ENCODE measurements at regions not wholly inside any gene's neighbourhood (a gene's known extent, or its start where the extent isn't known, plus 50 kb on each side); places are given as distances from the start of the nearest gene placed in this dataset.

GRCh38 chr11:122310766-122311165, 194.8 kb upstream of the BLID start:
- intact Hi-C loops (cut with micrococcal nuclease) = no loop called here
- no peaks in the 10 kb centered on the region for H3K9me3 Mint-ChIP-seq
- H3K27me3 Mint-ChIP-seq = no peaks in the 10 kb centered on the region
- H3K4me1 Mint-ChIP-seq = no peaks in the 10 kb centered on the region
- no peak for DNase-seq
- no peak overlapping the region for H3K4me3 Mint-ChIP-seq
- H3K36me3 Mint-ChIP-seq (ENCODE audit: low read depth) = no peaks in the 10 kb centered on the region
- H3K27ac Mint-ChIP-seq = no peak overlapping the region

GRCh38 chr11:122309262-122309925, 193.4 kb upstream of the BLID start:
- DNase-seq = no peak
- intact Hi-C loops (cut with micrococcal nuclease) = no loop called here
- no peaks in the 10 kb centered on the region for H3K9me3 Mint-ChIP-seq
- no peak overlapping the region for H3K4me3 Mint-ChIP-seq
- no peaks in the 10 kb centered on the region for H3K27me3 Mint-ChIP-seq
- no peaks in the 10 kb centered on the region for H3K4me1 Mint-ChIP-seq
- H3K27ac Mint-ChIP-seq = no peak overlapping the region
- H3K36me3 Mint-ChIP-seq (ENCODE audit: low read depth) = no peaks in the 10 kb centered on the region

GRCh38 chr11:122308226-122308625, 192.2 kb upstream of the BLID start:
- no peak for DNase-seq
- intact Hi-C loops (cut with micrococcal nuclease) = no loop called here
- no peaks in the 10 kb centered on the region for H3K4me1 Mint-ChIP-seq
- H3K27me3 Mint-ChIP-seq = no peaks in the 10 kb centered on the region
- H3K27ac Mint-ChIP-seq = no peak overlapping the region
- no peaks in the 10 kb centered on the region for H3K9me3 Mint-ChIP-seq
- H3K36me3 Mint-ChIP-seq (ENCODE audit: low read depth) = no peaks in the 10 kb centered on the region
- no peak overlapping the region for H3K4me3 Mint-ChIP-seq

GRCh38 chr11:122307476-122308035, 191.5 kb upstream of the BLID start:
- H3K4me1 Mint-ChIP-seq = no peaks in the 10 kb centered on the region
- H3K27me3 Mint-ChIP-seq = no peaks in the 10 kb centered on the region
- DNase-seq = no peak
- H3K4me3 Mint-ChIP-seq = no peak overlapping the region
- intact Hi-C loops (cut with micrococcal nuclease) = no loop called here
- no peak overlapping the region for H3K27ac Mint-ChIP-seq
- no peaks in the 10 kb centered on the region for H3K9me3 Mint-ChIP-seq
- no peaks in the 10 kb centered on the region for H3K36me3 Mint-ChIP-seq (ENCODE audit: low read depth)

GRCh38 chr11:122306831-122307391, 190.9 kb upstream of the BLID start:
- no peak overlapping the region for H3K4me3 Mint-ChIP-seq
- H3K27me3 Mint-ChIP-seq = no peaks in the 10 kb centered on the region
- H3K4me1 Mint-ChIP-seq = no peaks in the 10 kb centered on the region
- DNase-seq = no peak
- no peaks in the 10 kb centered on the region for H3K36me3 Mint-ChIP-seq (ENCODE audit: low read depth)
- no peak overlapping the region for H3K27ac Mint-ChIP-seq
- no peaks in the 10 kb centered on the region for H3K9me3 Mint-ChIP-seq
- intact Hi-C loops (cut with micrococcal nuclease) = no loop called here

GRCh38 chr11:122305426-122306320, 189.7 kb upstream of the BLID start:
- no peak for DNase-seq
- intact Hi-C loops (cut with micrococcal nuclease) = no loop called here
- Mint-ChIP-seq H3K36me3 (ENCODE audit: low read depth) (no peaks in the 10 kb centered on the region), H3K9me3 (no peaks in the 10 kb centered on the region), H3K27me3 (no peaks in the 10 kb centered on the region), H3K4me3 (no peak overlapping the region), H3K27ac (no peak overlapping the region), H3K4me1 (no peaks in the 10 kb centered on the region)

- H3K36me3 Mint-ChIP-seq (ENCODE audit: low read depth) = no peaks in the 10 kb centered on the region
- peaks cover 3% of the 10 kb centered on the region for H3K9me3 Mint-ChIP-seq
- no peaks in the 10 kb centered on the region for H3K27me3 Mint-ChIP-seq
- DNase-seq = no peak
- intact Hi-C loops (cut with micrococcal nuclease) = no loop called here
- no peak overlapping the region for H3K4me3 Mint-ChIP-seq
- H3K27ac Mint-ChIP-seq = no peak overlapping the region
- H3K4me1 Mint-ChIP-seq = no peaks in the 10 kb centered on the region
These were observed 189.0 kb upstream of the BLID start for GRCh38 chr11:122304973-122305372.

- Mint-ChIP-seq H3K4me1 (no peaks in the 10 kb centered on the region), H3K4me3 (no peak overlapping the region), H3K36me3 (ENCODE audit: low read depth) (no peaks in the 10 kb centered on the region), H3K27ac (no peak overlapping the region), H3K9me3 (peaks cover 5% of the 10 kb centered on the region), H3K27me3 (no peaks in the 10 kb centered on the region)
- intact Hi-C loops (cut with micrococcal nuclease) = no loop called here
- DNase-seq = no peak
These were observed 188.3 kb upstream of the BLID start for GRCh38 chr11:122304306-122304705.

GRCh38 chr11:122294041-122294440, 178.0 kb upstream of the BLID start:
- Mint-ChIP-seq H3K9me3 (peaks cover 3% of the 10 kb centered on the region), H3K4me3 (no peak overlapping the region), H3K36me3 (ENCODE audit: low read depth) (no peaks in the 10 kb centered on the region), H3K4me1 (no peaks in the 10 kb centered on the region), H3K27me3 (no peaks in the 10 kb centered on the region), H3K27ac (no peak overlapping the region)
- intact Hi-C loops (cut with micrococcal nuclease) = no loop called here
- no peak for DNase-seq

GRCh38 chr11:122293296-122294023, 177.4 kb upstream of the BLID start:
- H3K36me3 Mint-ChIP-seq (ENCODE audit: low read depth) = no peaks in the 10 kb centered on the region
- no peaks in the 10 kb centered on the region for H3K4me1 Mint-ChIP-seq
- no peak overlapping the region for H3K27ac Mint-ChIP-seq
- no peak overlapping the region for H3K4me3 Mint-ChIP-seq
- H3K9me3 Mint-ChIP-seq = peaks cover 3% of the 10 kb centered on the region
- intact Hi-C loops (cut with micrococcal nuclease) = no loop called here
- no peaks in the 10 kb centered on the region for H3K27me3 Mint-ChIP-seq
- no peak for DNase-seq

GRCh38 chr11:122287401-122287800, 171.4 kb upstream of the BLID start:
- Mint-ChIP-seq H3K36me3 (ENCODE audit: low read depth) (no peaks in the 10 kb centered on the region), H3K27ac (no peak overlapping the region), H3K4me3 (no peak overlapping the region), H3K27me3 (no peaks in the 10 kb centered on the region), H3K9me3 (no peaks in the 10 kb centered on the region), H3K4me1 (no peaks in the 10 kb centered on the region)
- intact Hi-C loops (cut with micrococcal nuclease) = no loop called here
- DNase-seq = no peak

- Mint-ChIP-seq H3K4me3 (no peak overlapping the region), H3K27ac (no peak overlapping the region), H3K4me1 (no peaks in the 10 kb centered on the region), H3K9me3 (no peaks in the 10 kb centered on the region), H3K27me3 (no peaks in the 10 kb centered on the region), H3K36me3 (ENCODE audit: low read depth) (no peaks in the 10 kb centered on the region)
- intact Hi-C loops (cut with micrococcal nuclease) = no loop called here
- DNase-seq = no peak
These were observed 169.3 kb upstream of the BLID start for GRCh38 chr11:122285070-122285988.

GRCh38 chr11:122280870-122281269, 164.9 kb upstream of the BLID start:
- no peak overlapping the region for H3K4me3 Mint-ChIP-seq
- DNase-seq = no peak
- H3K27me3 Mint-ChIP-seq = no peaks in the 10 kb centered on the region
- intact Hi-C loops (cut with micrococcal nuclease) = no loop called here
- no peaks in the 10 kb centered on the region for H3K36me3 Mint-ChIP-seq (ENCODE audit: low read depth)
- no peaks in the 10 kb centered on the region for H3K4me1 Mint-ChIP-seq
- H3K27ac Mint-ChIP-seq = no peak overlapping the region
- H3K9me3 Mint-ChIP-seq = no peaks in the 10 kb centered on the region

Measured in activated CD4-positive, alpha-beta T cell treated with anti-CD3 and anti-CD28 coated beads, Interleukin-2, amount 10 ng/mL, durations not matched to agents 24 days and 14 days (primary cell).